ENCODE measurements at regions not wholly inside any gene's neighbourhood (a gene's known extent, or its start where the extent isn't known, plus 50 kb on each side); places are given as distances from the start of the nearest gene placed in this dataset.

- Histone ChIP-seq H3K4ac (ENCODE audit: low read depth, low read length) (no peak overlapping the region), H4K91ac (ENCODE audit: insufficient read length, low read depth, low read length) (no peak overlapping the region), H2BK12ac (ENCODE audit: insufficient read length, low read depth, low read length) (no peak overlapping the region), H2BK120ac (ENCODE audit: low read depth, low read length, poor library complexity, severe bottlenecking) (no peak overlapping the region), H2AFZ (ENCODE audit: low read length) (no peak overlapping the region), H3K27me3 (ENCODE audit: insufficient read depth, low read length) (no peaks in the 10 kb centered on the region), H3K4me2 (ENCODE audit: insufficient read depth, insufficient read length, low read length) (no peak overlapping the region), H3K9me3 (ENCODE audit: control insufficient read depth, low read depth, low read length) (no peaks in the 10 kb centered on the region), H4K5ac (ENCODE audit: insufficient read length, low read depth, low read length) (no peak overlapping the region), H3K23me2 (ENCODE audit: insufficient read length, low read depth, low read length, poor library complexity, severe bottlenecking) (no peaks in the 10 kb centered on the region), H3K9ac (ENCODE audit: extremely low read depth, insufficient read length, low read length) (no peak overlapping the region), H4K20me1 (ENCODE audit: control insufficient read depth, insufficient read depth, insufficient read length) (no peaks in the 10 kb centered on the region), H2AK5ac (ENCODE audit: insufficient read length, low read length) (no peak overlapping the region), H3K56ac (ENCODE audit: insufficient read length, low read depth, low read length) (no peak overlapping the region), H2BK20ac (ENCODE audit: low read depth, low read length, poor library complexity, severe bottlenecking) (no peak overlapping the region), H3K4me1 (ENCODE audit: insufficient read depth, low read length) (peaks cover 2% of the 10 kb centered on the region; the same call in 1 of the 2 replicates), H2BK5ac (ENCODE audit: insufficient read length, low read length) (no peak overlapping the region), H3T11ph (ENCODE audit: low read length) (no peak overlapping the region), H3K23ac (ENCODE audit: insufficient read length, low read depth, low read length) (no peak overlapping the region), H4K8ac (replicated peaks; ENCODE audit: insufficient read length, low read depth, low read length) (no peak overlapping the region), H2BK15ac (ENCODE audit: low read depth, low read length) (no peak overlapping the region), H3K18ac (ENCODE audit: insufficient read length, low read depth, low read length) (no peak overlapping the region), H3K79me1 (ENCODE audit: insufficient read depth, low read depth, low read length, poor library complexity, severe bottlenecking) (no peaks in the 10 kb centered on the region), H3K27ac (ENCODE audit: insufficient read length, low read depth, low read length) (no peak overlapping the region), H3K14ac (ENCODE audit: insufficient read depth, low read length) (no peak overlapping the region), H3K79me2 (ENCODE audit: insufficient read depth, low read length) (no peaks in the 10 kb centered on the region)
- TF ChIP-seq, protein P1, sequence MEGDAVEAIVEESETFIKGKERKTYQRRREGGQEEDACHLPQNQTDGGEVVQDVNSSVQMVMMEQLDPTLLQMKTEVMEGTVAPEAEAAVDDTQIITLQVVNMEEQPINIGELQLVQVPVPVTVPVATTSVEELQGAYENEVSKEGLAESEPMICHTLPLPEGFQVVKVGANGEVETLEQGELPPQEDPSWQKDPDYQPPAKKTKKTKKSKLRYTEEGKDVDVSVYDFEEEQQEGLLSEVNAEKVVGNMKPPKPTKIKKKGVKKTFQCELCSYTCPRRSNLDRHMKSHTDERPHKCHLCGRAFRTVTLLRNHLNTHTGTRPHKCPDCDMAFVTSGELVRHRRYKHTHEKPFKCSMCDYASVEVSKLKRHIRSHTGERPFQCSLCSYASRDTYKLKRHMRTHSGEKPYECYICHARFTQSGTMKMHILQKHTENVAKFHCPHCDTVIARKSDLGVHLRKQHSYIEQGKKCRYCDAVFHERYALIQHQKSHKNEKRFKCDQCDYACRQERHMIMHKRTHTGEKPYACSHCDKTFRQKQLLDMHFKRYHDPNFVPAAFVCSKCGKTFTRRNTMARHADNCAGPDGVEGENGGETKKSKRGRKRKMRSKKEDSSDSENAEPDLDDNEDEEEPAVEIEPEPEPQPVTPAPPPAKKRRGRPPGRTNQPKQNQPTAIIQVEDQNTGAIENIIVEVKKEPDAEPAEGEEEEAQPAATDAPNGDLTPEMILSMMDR (conservative IDR thresholded peaks at IDR 0.05): no peak
- Mint-ChIP-seq H3K4me3 (no peak overlapping the region; a peak in 1 of 5 replicates), H3K27me3 (ENCODE audit: low read depth) (no peaks in the 10 kb centered on the region), H3K4me1 (peaks cover 13 to 15% of the 10 kb centered on the region in 2 experiments), H3K36me3 (ENCODE audit: insufficient read depth in 1 of 3, low read depth in 3 of 3) (no peaks in the 10 kb centered on the region; a peak in 1 of 7 replicates), H3K27ac (no peak overlapping the region), H3K9me3 (peaks cover 0 to 2% of the 10 kb centered on the region in 2 experiments; a peak in 2 of 5 replicates)
- DNase-seq: no peak
- no CpG with 5 or more reads among the region's 3 CpGs for WGBS (ENCODE audit: extremely low coverage, insufficient read length, low lambda C conversion rate)
Observed at GRCh38 chr6:14770040-14770439, 475.8 kb upstream of the JARID2 start.
